H1 (cell line): ENCODE measurements at regions not wholly inside any gene's neighbourhood (a gene's known extent, or its start where the extent isn't known, plus 50 kb on each side); places are given as distances from the start of the nearest gene placed in this dataset.

Experiments used
- ATF2 ChIP-seq: IDR thresholded peaks from 2 replicates; pipeline ENCODE4 v1.6.1; 2012; ENCODE audit warnings: low read length, inconsistent platforms

- no peak for TF ChIP-seq ATF2
Observed at GRCh38 chr4:117383468-117383867, 298.1 kb upstream of the TRAM1L1 start (continued).
